Omental fat pad (tissue), 3 donors: ENCODE measurements at regions not wholly inside any gene's neighbourhood (a gene's known extent, or its start where the extent isn't known, plus 50 kb on each side); places are given as distances from the start of the nearest gene placed in this dataset.

Source experiments
- ATAC-seq: fragments of 150-250 bp; one replicate; pipeline ENCODE4 v1.9.1; 2016; ENCODE audit warnings: mild to moderate bottlenecking, moderate library complexity; ENCODE audit not compliant: low FRiP score
- DNase-seq: peaks from one replicate; pipeline ENCODE4 v3.0.0-alpha.2; 2019; ENCODE audit warnings: low spot score
- CTCF ChIP-seq, 3 donors: fragments of 450-650 bp; IDR thresholded peaks; one replicate each; pipeline ENCODE4 v1.5.1; 2016 to 2017; ENCODE audit warnings: antibody characterized with exemption in 3 of 3, mild to moderate bottlenecking in 3 of 3, moderate library complexity in 2 of 3

DNA sequence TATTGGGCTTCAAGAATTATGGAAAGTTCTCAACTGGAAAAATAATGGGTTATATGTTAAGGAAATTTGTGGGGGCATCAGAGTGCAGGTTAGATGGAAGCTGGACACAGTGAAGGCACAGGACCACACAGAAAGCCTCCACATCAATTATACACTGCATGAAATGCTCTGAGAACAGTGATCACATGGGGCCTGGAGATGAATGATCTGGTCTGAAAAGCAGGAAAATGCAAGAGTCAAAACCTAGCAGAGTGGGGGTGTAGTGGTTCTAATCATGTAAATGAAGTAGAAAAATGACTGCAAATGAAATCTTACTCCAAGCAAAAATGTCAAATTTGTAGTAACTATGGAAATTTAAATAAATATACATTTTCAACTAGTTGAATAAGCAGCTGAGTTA, 123.6 kb downstream of the TUSC7 start:
- no peak for TF ChIP-seq CTCF (IDR thresholded peaks at IDR 0.05)
- ATAC-seq: no peak
- DNase-seq: no peak

DNA sequence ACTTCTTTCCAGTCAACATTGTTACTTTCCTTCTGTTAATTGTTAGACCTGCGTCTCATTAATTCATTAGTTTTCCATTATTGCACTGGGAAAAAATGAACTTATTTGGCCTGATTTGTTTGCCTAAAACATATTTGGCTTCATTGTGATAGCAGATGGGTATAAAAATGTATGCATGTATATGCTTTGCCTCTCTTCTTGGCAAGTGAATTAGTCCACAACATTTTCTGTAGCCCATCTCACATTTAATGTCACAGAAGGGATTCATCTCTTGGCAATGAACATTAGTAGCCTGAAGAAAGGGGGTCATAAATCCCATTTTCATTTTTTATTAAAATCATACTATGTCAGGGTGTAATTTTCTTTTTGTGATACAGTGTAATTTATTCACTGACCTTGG, 125.2 kb downstream of the TUSC7 start:
- ATAC-seq (no peak), DNase-seq (no peak)
- TF ChIP-seq CTCF (IDR thresholded peaks at IDR 0.05): no peak

- DNase-seq: no peak
- ATAC-seq: no peak
- TF ChIP-seq CTCF (IDR thresholded peaks at IDR 0.05): no peak
Observed at GRCh38 chr3:116835658-116836057, 126.1 kb downstream of the TUSC7 start.

GRCh38 chr3:116836286-116836685, 126.7 kb downstream of the TUSC7 start:
- ATAC-seq (no peak), DNase-seq (no peak)
- TF ChIP-seq CTCF (IDR thresholded peaks at IDR 0.05): no peak

DNA sequence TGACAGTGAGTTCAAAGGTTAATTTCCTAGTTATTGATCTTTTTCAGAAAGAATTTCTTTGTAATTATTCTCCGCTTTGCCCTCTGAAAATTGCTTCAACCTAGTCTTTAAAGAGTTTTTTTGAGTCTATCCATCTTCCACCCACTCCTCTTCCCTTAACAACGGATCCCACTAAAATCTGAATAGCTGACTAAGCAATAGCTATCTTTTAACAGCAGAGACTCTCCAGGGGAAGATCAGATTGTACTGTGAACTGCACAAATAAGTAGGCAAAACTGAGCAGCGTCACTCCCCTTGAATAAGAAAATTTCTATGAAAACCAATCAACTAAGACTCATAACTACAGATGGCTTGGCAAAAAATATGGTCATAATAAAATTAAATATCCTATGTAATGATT, 127.9 kb downstream of the TUSC7 start:
- ATAC-seq: no peak
- no peak for TF ChIP-seq CTCF (IDR thresholded peaks at IDR 0.05)

GRCh38 chr3:116841003-116841735, 131.6 kb downstream of the TUSC7 start:
- ATAC-seq: no peak
- no peak for DNase-seq
- TF ChIP-seq CTCF (IDR thresholded peaks at IDR 0.05): no peak

More for the DNA sequence above, 127.9 kb downstream of the TUSC7 start:
- no peak for DNase-seq

DNA sequence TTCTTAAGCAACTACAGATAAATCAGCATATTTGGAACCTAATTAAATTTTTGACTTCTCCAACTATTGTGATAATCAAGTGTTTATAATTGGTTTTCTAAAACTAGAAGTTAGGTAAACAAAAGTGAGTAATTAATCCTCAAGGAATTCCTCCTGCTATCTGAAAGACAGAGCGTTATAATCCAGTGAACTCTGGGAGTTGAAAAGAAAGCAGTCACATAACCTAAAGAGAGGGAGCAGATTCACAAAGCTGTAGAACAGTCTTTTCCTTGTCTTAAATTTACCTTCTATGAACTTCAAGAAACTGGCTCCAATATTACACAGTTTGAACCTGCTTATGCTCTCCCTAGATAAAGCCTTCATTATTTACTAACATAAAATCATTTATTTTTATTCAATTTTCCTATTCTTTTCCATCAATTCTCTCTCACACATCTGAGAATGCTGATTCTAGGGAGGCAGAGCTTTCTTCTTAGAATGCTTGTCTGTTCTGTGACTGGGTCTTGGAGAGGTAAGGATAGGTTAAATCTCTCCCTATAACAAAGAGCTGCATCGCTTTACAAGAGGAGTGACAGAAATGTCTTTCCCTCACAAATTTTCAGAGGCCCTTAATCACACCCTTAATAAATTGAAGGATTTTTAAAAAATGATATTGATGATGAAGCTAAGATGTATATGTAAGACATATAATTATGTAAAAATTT, 132.8 kb downstream of the TUSC7 start:
- ATAC-seq (no peak), DNase-seq (no peak)
- no peak for TF ChIP-seq CTCF (IDR thresholded peaks at IDR 0.05)
